ENCODE measurements at regions not wholly inside any gene's neighbourhood (a gene's known extent, or its start where the extent isn't known, plus 50 kb on each side); places are given as distances from the start of the nearest gene placed in this dataset.
A peak's percentile ranks its signal among the peaks of the same experiment; 100 is the strongest.
"Not testable (repeated sequence)": the region's sequence is repeated elsewhere in the genome, so short reads cannot be mapped to it uniquely, and the experiment has no call there.

DNA sequence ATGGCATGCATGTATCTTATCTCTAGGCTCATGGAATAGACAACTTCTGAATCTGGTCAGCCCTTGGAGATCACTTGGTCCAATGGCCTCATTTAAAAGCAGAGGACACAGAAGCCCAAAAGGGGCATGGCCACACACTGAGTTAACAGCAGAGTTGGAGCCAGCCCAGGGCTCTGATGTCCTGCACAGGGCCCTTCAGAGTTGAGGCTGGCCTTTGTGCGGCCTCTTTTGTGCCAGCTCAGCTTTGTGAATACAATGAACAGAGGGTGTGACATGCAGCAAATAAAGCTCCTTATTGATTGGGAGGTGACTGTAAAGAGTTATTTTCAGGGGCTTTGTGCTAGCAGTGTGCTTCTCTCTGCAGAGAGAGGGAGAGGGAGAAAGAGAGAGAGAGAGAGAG, 150.1 kb upstream of the STK32A start:
- no peak for DNase-seq

DNA sequence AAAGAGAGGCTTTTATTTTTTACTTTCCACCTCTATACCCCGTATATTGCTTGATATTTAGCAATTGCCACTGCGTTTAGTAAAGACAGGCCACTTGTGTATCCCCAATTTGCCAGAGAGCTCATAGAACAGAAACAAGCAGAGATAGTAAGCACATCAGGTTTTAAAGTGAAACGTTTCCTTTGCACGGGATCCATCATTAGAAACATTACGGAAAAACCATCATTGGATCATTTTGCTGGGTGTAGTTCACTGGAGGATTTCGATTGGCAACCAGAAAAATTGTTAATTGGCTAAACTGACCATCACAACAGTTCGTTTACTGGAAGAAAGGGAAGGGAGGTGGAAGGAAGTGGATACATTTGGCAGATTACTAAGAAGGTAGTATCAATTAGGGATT, 149.4 kb upstream of the STK32A start:
- no peak for DNase-seq

DNA sequence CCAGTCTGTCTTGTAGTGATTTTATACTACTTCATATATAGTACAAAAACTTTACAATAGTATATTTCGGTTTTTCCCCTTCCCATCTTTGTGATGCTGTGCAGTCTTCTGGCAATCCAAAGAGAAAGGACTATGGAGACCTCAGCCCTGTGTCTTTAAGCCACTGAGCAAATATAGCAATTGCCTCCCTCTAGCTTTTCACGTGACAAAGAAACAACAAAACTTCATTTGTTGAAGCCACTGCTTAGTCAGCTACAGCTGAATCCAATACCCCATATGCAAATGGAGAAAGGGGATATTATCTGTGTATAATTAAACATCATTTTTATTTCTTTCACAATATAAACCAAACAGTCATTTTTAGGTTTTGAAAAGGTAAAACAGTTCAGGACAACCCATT, 142.8 kb upstream of the STK32A start:
- DNase-seq: no peak

DNA sequence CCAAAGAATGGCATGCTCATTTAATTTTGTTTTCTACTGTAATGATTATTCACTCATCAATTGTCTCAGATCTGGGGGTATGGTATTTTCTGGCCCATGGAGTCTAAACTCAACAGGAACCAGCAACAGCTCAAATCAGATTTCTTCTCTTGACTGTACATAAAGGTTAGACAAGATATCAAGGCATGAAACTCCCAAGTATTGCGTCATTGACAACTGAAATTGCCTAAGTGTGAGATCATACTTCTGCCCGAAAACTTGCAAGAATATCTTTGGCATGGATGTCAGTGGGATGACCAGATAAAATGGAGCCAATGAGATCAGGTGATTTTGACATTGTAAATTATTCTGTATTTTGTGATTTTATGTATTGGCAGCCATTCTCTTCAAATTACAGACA, 141.7 kb upstream of the STK32A start:
- no peak for DNase-seq

DNA sequence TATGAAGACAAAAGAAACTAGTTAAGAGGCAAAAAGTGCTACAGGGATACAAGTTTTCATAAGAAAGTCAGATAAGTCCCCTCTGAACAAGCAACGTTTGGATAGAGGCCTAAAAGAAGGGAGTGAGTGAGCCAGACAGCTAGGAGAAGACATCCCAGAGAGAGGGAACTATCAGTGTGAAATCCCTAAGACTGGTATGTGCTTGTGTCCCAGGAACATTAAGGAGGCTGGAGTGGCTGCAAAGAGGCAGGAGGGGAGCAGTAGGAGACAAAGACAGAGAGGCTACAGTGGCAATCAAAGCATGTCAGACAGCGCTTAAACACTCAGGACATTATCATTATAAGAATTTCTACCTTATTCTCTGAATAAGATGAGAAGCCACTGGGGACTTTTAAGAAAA, 139.1 kb upstream of the STK32A start:
- DNase-seq: no peak

DNA sequence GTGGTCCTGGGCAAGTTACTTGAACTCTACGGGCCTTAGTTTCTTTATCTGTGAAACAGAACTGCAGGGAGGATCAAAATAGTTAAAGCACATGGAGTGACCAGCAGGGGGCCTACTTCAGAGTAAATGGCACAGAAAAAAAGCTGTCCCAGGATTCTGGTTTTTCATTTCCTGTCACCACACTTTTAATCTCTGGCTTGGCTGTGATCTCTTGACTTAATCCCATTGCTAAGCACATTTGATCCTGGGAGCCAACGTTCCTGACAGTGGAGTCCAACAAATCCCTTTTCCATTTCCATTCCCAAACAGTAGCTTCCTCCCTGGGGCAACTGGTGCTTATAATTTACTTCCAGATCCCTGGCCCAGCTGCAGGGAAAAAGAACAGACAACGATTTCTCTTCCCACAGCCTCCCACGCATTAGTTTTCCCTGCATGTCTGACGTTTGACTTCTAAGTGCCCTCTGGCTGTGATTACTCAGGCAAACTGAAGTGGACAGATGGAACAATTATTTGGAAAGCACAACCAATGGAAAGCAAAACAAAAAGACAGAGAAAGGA, 136.5 kb upstream of the STK32A start:
- DNase-seq: peak; percentile 4

DNA sequence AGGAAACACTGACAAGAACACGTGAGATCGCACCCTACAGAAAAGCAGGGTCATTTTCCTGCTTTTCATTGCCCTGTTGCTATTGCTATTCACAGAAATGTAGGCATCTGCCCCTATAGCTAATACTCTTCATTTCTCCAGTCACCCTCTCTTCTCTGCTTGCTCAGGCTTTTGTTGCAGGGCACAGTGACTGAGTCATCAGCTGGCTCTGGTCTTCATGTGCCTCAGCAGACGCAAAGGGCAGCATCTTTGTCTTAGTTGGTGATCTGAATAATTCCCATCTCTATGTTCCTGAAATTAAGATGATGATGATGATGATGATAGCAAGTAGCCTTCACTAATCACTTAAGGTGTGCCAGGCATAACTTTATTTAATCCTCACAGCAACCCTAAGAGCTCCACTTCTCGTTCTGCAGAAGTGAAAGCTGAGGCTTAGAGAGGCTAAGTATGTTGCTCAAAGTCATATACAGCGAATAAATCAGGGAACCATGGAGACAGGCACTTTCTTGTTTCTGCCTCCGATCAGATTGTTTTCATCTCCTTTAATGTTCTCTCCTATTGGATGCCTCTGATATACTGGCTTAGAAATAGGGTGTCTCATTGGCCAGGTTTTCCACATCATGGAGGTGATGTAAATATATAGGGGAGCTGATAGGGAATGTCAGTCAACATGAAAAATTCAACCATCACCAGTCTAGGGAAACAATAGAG, 133.0 kb upstream of the STK32A start:
- no peak for DNase-seq

DNA sequence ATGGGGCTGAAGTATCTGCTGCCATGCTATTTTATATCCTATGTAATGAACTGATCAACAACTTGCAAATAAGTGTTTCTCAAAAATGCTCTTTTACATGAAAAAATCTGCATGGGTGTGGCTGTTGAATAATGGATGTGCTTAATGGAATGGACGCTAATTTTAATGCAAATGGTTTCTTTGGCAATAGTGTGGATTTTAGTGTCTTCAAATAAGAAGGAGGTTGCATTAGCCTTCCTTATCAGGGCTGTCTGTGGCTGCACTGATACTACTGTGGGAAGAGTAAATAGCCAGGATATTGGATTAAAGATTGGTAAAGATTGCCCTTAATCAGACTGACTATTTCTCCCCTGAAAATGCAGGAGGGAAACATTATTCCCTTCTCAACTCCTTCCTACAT, 121.9 kb upstream of the STK32A start:
- DNase-seq: no peak

DNA sequence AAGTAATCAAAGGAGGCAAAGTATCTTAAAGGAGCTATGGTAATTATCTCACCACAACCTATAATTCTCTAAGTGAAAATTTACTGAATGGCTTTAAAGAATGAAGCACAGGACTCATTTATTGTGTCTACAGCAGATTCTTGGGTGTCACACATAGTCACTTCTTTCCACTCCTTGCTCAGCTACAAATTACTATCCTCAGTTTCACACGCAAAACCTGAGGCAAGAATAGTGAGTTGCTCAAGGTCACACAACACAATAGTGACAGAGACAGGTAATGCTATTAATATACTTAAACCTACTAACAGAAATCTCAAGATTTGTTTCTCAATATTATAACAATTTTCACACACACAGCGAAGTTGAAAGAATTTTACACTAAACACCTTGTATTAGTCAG, 120.9 kb upstream of the STK32A start:
- no peak for DNase-seq

DNA sequence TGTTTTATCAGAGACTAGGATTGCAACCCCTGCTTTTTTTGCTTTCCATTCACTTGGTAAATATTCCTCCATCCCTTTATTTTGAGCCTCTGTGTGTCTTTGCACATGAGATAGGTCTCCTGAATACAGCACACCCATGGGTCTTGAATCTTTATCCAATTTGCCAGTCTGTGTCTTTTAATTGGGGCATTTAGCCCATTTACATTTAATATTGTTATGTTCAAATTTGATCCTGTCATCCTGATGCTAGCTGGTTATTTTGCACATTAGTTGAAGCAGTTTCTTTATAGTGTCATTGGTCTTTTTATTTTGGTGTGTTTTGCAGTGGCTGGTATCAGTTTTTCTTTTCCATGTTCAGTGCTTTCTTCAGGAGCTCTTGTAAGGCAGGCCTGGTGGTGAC, 95.1 kb upstream of the STK32A start:
- not testable (repeated sequence) for DNase-seq

DNA sequence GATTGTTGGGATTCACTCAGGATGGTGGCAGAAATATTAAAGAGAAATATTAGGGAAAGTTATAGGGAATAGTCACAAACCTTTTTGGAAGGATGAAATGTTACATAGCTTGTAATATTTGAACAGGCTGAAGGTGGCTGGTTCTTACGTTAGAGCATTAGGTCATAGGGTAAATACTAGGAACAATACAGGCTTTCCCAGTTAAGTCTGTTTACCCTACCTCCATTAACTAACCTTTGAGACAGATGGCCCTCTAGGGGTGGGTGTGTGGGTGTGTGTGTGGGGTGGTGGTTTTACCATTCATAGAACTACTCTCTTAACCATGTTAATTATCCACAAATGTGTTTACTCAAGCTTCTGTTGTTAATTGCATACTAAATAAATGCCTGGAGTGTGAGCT, 94.3 kb upstream of the STK32A start:
- DNase-seq: no peak

DNA sequence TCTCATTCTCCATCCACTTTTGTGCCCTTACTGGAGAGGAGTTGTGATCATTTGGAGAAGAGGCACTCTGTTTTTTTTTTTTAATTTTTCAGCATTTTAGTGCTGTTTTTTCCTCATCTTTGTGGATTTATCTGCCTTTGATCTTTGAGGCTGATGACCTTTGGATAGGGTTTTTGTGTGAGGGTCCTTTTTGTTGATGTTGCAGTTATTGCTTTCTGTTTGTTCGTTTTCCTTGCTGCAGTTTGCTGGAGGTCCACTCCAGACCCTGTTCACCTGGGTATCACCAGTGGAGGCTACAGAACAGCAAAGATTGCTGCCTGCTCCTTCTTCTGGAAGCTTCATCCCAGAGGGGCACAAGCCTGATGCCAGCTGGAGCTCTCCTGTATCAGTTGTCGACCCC, 93.2 kb upstream of the STK32A start:
- not testable (repeated sequence) for DNase-seq

DNA sequence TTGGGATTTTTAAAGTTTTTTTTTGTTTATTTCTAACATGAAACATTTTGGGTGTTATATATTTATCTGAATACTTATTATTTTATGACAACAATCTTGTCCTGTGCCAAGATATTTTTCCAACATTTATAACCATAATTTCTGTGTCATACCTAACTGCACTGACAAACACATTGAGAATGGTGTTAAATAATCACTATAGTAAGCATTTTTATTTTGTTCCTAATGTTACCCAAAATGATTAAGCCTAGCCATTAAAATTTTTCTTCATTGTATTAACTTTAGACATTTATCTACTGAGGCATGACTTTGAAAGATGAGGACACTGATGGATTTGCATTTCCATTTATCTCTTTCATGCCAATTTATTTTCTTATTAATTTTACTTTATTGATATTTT, 91.6 kb upstream of the STK32A start:
- DNase-seq: no peak

DNA sequence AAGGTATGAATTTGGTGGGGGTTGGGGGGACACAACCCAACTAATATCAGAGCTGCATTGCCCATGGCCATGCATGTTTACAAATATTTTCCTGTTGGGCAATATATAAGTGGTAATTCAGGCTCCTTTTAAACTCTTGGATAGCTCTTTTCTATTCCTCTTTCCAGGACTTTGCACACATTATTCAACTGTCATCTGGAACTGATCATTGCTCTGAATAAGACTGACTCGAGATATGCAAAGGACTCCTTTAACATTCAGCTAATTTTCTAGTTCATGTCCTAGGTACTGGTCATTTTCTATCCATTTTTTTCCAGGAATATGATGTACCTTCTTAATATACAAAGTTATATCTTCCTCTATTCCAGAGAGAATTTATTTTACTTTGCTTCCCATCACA, 89.5 kb upstream of the STK32A start:
- DNase-seq: no peak

DNA sequence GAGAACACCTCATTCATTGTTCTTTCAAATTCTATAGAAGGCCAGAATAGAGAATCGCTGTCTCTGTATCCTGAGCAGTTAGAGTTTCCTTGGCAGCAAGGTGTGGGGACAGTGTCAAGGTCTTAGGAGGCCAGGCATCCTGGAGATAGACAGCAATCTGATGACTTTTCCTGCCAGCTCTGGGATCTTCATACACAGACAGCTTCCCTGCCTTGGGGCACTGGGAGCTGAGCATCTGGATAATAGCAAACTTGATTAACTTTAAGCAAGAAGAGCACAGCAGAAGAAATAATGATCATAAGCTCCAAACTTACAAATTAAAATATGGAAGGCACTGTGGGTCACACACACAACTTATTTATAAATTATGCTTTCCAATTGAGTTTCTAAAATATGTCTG, 86.1 kb upstream of the STK32A start:
- no peak for DNase-seq

DNA sequence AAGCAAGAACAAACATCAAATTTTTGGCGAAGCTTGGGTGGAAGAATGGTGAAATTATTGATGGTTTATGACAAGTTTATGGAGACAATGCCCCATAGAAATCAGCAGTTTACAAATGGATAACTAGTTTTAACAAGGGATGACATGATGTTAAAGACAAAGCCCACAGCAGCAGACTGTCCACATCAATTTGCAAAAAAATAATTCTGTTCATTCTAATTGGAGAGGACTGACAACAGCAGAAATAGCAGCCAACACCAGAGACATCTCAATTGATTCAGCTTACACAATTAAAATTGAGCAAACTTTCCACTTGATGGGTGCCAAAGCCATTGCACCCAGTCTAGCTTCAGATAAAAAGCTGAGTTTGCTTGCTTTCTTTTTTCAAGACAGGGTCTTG, 82.7 kb upstream of the STK32A start:
- DNase-seq: no peak

DNA sequence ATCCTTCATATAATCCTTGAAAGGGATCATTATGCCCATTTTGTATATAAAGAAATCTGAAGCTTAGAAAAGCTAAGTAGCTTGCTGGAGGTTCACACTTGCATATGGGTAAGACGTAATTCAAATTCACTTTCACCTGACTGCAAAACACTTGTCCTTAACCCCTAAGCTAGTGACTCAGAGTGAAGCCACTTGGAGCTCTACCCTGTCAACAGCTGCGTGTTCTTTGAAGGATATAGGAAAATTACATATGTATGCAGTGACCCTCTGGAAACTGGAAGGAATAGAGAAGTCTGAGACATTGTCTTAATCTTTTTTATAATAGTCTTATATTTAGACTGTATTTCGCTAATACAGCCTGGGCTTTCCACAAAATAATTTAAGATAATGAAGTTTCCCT, 80.0 kb upstream of the STK32A start:
- DNase-seq: no peak

DNA sequence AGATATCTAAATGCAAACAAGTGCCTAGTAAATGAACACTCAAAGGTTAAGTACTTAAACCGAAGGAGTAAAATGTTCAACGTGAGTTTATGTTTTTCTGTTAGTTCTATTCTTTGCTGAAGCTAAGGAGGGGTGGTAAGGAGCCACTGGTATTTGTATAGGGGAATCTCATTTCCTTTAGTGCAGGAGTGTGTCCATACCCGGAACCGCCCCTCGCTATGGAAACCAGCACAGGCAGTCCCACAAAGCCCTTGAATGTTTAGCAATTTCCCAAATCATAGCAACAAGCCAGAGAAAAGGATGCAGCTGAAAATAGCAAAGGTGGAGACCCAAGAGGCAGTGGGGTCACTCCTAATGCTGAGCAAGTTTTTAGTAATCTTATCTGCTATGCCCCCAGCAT, 78.8 kb upstream of the STK32A start:
- no peak for DNase-seq

DNA sequence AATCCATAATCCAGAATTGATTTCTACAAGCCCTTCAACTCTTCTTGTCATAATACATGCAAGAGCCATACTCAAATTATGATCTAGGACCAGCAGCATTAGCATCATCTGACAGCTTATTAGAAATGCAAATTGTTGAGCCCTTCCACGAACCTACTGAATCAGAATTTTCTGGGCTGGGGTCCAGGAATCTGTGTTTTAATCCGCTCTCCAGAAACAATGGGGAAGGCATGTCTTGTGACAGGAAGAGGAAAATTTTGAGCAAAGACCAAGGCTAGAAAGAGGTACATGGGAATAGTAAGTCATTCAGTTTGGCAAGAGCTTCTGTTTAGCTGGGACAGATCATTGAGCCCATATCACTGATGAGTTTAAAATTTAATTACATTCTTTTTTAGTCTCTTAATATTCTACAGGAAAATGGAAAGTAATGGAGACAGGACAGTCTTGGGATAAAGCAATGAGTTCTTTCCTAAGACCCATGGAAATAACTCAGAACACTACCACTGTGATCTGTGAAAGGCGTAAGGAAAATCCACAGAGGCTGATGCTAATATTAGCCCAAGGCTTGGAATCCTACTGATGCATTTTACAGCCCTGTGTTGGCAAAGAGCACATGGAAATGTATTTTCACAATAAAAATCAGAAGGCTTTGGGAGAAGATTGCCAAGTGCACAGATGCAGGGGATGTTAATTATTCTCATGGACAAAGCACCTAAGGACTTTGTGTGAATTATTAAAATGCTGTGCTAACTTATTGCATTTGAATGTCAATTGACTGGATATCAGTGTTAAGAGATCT, 73.7 kb upstream of the STK32A start:
- no peak for DNase-seq

DNA sequence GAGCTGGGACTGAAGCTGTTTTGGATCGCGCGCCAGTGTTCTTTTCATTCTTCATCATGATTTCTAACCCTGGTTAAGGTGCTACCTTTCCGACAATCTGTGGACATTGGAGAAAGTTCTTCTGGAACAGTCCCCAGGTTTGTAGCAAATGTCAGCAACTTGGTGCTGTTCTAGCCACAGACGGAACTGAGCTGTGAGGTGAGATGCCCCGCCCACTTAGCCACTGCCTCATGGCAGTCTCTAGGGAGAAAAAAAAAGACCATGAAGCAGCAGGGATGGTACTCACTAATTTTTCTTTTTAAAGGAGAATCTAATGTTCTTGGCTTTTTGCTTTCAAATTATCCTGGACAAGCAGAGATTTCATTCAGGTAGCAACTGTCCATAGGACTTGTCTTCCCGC, 72.1 kb upstream of the STK32A start:
- no peak for DNase-seq

DNA sequence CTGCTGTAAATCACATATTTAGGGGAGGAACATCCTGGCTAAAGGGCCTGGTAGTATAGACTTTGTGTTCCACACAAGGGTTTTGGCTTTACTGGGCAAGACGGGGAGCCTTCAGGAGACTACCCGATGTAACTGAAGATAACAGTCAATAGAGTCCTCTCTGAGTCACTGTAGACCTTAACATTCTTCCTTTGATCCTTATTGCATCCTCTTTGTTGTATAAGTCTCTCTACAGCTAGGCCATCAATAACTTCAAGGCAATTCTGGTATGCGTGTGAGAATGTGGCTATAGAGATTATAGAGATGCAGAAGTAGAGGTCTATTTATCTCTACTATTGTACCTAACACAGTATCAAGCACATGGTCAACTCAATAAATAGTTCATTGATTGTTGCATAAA, 67.3 kb upstream of the STK32A start:
- DNase-seq: no peak

DNA sequence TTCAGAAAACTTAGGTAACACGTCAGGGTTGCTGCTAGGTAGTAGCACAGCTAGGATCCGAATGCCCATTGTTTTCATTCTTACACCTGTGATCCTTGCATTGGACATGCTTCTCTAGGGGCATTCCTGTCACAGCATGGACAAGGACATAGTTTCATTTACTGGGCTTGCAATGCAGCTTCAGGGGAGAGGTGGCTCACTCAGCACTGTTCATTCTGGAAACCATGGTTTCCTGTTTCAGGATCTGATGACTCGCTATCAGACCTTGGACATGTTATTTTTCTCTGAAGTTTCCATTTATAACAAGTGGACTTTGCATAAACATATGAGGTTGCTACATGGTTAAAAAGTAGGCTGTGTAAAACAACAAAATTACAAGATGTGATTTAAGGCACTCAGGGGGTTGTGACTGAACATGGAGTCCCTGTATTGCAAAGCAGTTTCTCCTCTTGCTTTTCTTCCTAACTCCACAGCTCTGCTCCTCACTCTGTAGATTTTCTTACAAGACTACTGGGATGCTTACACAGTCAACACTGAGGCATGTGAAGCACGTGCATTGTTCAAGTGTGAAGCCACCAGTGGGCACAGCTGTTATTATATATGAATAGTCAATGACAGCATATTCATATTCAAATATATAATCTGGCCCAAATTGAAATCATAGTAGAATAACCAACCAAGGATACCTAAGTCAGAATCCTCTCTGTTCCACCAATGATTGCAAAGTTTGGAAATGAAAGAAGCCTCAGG, 66.1 kb upstream of the STK32A start:
- DNase-seq: no peak

DNA sequence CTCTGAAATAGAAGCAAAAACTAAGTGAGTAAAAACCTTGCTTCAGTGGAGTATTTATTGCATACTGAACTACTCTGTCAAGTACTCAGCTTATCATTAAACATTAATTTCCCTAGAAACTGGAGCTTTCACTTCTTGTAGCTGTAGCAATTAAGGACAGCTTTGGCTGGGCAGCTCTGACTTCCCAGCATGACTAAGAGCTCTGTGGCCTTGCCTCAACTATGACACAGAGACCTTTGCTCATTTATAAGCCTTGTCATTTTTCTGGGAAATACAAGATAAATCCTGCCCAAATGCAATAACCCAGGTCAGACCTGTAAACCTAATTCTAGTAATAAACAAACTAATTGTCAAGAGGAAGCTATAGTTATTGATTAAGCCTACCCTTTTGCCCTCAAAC, 65.4 kb upstream of the STK32A start:
- DNase-seq: no peak
